GM19463 (cell line): ENCODE measurements at regions not wholly inside any gene's neighbourhood (a gene's known extent, or its start where the extent isn't known, plus 50 kb on each side); places are given as distances from the start of the nearest gene placed in this dataset.
"Not testable (repeated sequence)": the region's sequence is repeated elsewhere in the genome, so short reads cannot be mapped to it uniquely, and the experiment has no call there.

Experiments used
- ATAC-seq: cut with Tn5 transposase; IDR thresholded peaks from one replicate; pipeline ENCODE4 v1.9.1; 2021; ENCODE audit warnings: mild to moderate bottlenecking, moderate library complexity; ENCODE audit not compliant: unreplicated experiment

- not testable (repeated sequence) for ATAC-seq
Measured at GRCh38 chr13:97770231-97770630, 183.2 kb upstream of the IPO5 start.

- not testable (repeated sequence) for ATAC-seq
Measured at GRCh38 chr13:97772466-97772865, 181.0 kb upstream of the IPO5 start.

DNA sequence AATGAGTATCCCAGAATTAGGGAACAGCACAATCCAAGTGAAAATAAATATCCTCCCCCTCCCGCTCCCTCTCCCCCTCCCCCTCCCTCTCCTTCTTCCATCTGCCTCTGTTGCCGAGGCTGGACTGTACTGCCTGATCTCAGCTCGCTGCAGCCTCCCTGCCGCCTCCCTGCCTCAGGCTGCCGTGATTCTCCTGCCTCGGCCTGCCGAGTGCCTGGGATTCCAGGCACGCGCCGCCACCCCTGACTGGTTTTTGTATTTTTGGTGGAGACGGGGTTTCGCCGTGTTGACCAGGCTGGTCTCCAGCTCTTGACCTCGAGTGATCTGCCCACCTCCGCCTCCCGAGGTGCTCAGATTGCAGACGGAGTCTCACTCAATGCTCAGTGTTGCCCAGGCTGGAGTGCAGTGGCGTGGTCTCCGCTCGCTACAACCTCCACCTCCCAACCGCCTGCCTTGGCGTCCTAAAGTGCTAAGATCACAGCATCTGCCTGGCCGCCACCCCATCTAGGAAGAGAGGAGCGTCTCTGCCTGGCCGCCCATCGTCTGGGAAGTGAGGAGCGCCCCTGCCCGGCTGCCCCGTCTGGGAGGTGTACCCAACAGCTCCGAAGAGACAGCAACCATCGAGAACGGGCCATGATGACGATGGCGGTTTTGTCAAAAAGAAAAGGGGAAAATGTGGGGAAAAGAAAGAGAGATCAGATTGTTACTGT is 178.9 kb upstream of the IPO5 start:
- not testable (repeated sequence) for ATAC-seq

DNA sequence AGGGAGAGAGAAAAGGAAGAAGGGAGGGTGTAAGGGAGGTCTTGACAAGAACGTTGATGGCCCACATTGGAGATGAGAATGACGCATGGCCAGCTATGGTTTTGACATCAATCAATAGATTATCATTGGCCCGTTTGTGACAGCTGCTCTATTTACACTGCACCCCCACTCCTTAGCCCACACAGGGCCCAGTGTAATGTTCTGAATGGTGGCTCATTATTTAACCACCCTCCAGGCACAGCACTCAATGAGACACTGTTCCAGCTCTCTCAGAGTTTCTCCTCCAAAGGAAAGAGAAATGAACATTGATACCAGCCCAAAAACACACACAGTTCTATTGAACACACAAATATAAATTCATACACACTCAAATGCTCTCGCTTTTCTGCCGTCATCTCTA is 173.0 kb upstream of the IPO5 start:
- no peak for ATAC-seq

DNA sequence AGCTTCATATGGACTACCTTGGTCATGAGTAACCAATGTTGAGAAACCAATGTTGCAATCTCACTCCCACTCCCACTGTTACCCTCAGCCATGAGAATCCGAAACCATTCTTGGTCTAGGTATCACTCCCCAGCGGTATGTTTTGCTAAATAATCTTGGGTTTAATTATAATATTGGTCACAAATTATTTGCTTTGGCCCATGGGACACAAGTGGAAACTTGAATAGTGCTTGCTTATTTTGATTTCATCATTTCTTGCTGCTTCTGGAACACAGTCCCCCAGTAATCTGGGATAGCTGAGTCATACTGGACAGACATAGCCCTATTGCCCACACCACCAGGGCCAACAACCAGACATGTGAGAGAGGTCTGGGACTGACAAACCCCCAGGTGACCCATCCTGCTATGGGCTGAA is 171.6 kb upstream of the IPO5 start:
- no peak for ATAC-seq

DNA sequence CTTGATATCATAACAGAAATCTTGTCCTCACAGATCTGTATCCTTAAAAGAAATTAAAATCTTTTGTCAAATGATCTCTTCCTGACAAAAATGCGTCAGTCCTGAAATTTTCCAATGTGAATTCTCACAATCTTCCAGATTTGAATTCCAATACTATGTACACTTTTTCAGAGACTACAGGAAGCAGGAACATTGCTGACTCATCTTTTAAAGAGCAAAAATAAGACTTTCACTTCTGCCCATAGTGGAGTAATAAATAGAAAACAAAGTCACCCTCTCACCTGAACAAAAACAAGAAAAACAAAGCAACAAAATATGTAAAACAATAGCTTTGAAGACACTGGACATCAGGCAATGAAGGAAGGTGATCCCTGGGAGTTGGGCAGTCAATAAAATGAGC is 167.0 kb upstream of the IPO5 start:
- no peak for ATAC-seq

- no peak for ATAC-seq
Measured at GRCh38 chr13:97797553-97797952, 155.9 kb upstream of the IPO5 start.

- ATAC-seq, result no peak
Measured at GRCh38 chr13:97798171-97798821, 155.2 kb upstream of the IPO5 start.

- no peak for ATAC-seq
Measured at GRCh38 chr13:97798836-97799235, 154.6 kb upstream of the IPO5 start.

DNA sequence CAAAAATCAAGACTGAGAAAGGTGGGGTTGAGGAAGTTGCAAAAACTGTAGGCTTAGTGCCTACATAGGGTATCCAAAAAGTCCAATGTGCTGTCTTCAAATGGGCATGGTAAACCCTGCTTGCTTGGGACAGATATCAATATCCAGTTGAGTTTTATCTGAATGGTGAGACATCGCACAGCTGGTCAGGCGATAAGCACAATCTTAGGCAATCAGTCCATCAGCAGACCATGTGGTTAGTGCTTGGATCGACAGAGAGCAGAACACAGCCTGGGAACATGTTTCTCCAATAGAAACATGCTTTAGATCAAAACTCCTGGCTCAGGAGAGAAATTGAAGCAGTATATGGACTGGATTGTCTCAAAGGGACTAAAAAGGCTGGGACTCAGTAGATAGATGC is 151.3 kb upstream of the IPO5 start:
- ATAC-seq, result no peak

- ATAC-seq, result no peak
Measured at GRCh38 chr13:97809576-97809975, 143.9 kb upstream of the IPO5 start.

- no peak for ATAC-seq
Measured at GRCh38 chr13:97810152-97810551, 143.3 kb upstream of the IPO5 start.

DNA sequence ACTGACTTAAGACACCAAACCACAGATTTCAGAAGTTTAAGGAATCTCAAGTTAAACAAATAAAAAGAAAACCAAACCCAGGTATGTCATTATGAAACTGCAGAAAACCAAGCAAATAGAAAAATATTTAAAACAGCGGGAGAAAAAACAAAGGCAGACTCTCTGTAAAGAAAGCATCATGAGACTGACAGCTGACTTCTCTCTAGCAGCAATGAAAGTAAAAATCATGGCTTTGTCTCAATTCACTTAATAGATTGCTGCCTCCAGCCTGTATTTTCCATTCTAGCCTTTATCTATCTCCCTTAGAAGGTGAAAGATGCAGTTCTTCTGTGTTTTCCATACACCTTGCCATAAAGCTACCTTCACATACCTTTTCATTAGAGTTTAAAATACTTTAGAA is 131.1 kb upstream of the IPO5 start:
- ATAC-seq, result no peak

- no peak for ATAC-seq
Measured at GRCh38 chr13:97826421-97827012, 127.0 kb upstream of the IPO5 start.

- ATAC-seq, result no peak
Measured at GRCh38 chr13:97834250-97834649, 119.2 kb upstream of the IPO5 start.

- no peak for ATAC-seq
Measured at GRCh38 chr13:97843189-97843588, 110.3 kb upstream of the IPO5 start.

DNA sequence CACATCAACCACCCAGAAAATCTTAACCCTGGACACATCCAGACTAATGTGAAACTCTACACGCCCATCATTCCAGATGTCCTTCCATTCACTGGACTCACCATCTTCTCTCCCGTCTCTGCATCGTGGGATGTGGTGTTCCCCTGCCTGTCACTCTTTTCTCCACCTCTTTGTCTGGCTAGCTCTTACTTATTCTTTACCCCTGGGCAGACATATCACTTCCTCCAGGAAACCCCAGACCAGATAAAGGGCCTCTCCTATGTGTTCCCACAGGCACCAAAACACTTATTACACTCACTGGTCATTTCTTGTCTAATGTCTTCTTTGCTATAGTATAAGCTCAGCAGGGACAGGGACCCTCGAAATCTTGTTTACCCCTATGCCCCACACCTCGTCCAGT is 109.3 kb upstream of the IPO5 start:
- ATAC-seq, result no peak

GRCh38 chr13:97848886-97849285 is 104.6 kb upstream of the IPO5 start:
- ATAC-seq, result no peak

DNA sequence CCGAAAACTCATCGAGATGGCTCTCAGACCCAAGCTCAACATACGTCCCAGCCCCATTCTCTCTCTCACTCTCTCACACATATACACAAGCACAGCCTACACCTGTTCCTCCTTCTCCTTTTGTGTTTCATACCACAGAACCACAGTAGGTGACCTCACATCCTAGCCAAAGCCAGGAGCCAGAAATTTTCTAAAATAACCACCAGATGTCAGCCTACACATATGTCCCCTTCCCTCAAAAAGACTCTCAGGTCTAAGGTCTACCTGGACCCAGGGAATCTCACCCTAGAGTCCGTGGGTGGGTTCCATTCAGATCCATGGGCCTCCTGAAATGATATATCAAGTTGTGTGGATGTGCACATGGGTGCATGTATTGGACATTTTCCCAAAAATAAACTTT is 104.2 kb upstream of the IPO5 start:
- peak; percentile 81 for ATAC-seq

- ATAC-seq, result no peak
Measured at GRCh38 chr13:97851269-97851668, 102.2 kb upstream of the IPO5 start.

- ATAC-seq, result no peak
Measured at GRCh38 chr13:97852181-97852874, 101.1 kb upstream of the IPO5 start.

- ATAC-seq, result no peak
Measured at GRCh38 chr13:97853550-97853949, 99.9 kb upstream of the IPO5 start.
